B cell (primary cell): ENCODE measurements at regions not wholly inside any gene's neighbourhood (a gene's known extent, or its start where the extent isn't known, plus 50 kb on each side); places are given as distances from the start of the nearest gene placed in this dataset.

Experiments
- CTCF ChIP-seq: fragments of 200-600 bp; IDR thresholded peaks from one replicate; pipeline ENCODE4 v1.8.0; 2022; ENCODE audit warnings: antibody characterized with exemption, mild to moderate bottlenecking
- EZH2 ChIP-seq: IDR thresholded peaks from 2 replicates; pipeline ENCODE4 v1.6.1; 2012; ENCODE audit warnings: borderline replicate concordance, low read depth, mild to moderate bottlenecking, moderate library complexity, low read length; ENCODE audit not compliant: insufficient read depth, poor library complexity, severe bottlenecking

- TF ChIP-seq CTCF (no peak), EZH2 (no peak)
These were observed 434.7 kb downstream of the EPHA4 start for GRCh38 chr2:221137385-221137784.
